ENCODE measurements at regions not wholly inside any gene's neighbourhood (a gene's known extent, or its start where the extent isn't known, plus 50 kb on each side); places are given as distances from the start of the nearest gene placed in this dataset.

GRCh38 chr14:97506626-97507025, 709.4 kb downstream of the VRK1 start:
- no peak for TF ChIP-seq POLR2A (IDR thresholded peaks at IDR 0.05)
- no peak for TF ChIP-seq POLR2AphosphoS5 (IDR thresholded peaks at IDR 0.05)
- TF ChIP-seq CTCF (IDR thresholded peaks at IDR 0.05): no peak
- WGBS: 61% methylated on average over 2 of the region's 2 CpGs
- Histone ChIP-seq H3K4me1 (replicated peaks) (no peaks in the 10 kb centered on the region), H3K4me3 (no peak overlapping the region), H3K27me3 (replicated peaks; ENCODE audit: insufficient read depth) (no peaks in the 10 kb centered on the region), H3K27ac (no peak overlapping the region), H3K36me3 (no peaks in the 10 kb centered on the region), H3K9me3 (no peaks in the 10 kb centered on the region)
- intact Hi-C loops (cut with DNase I): no loop called here
- no peak for DNase-seq (ENCODE audit: low spot score)

GRCh38 chr14:97513891-97514290, 716.7 kb downstream of the VRK1 start:
- DNase-seq (ENCODE audit: low spot score): no peak
- Histone ChIP-seq H3K36me3 (no peaks in the 10 kb centered on the region), H3K27ac (no peak overlapping the region), H3K27me3 (replicated peaks; ENCODE audit: insufficient read depth) (no peaks in the 10 kb centered on the region), H3K4me1 (replicated peaks) (no peaks in the 10 kb centered on the region), H3K9me3 (no peaks in the 10 kb centered on the region), H3K4me3 (no peak overlapping the region)
- WGBS: 85% methylated on average over 5 of the region's 5 CpGs
- intact Hi-C loops (cut with DNase I): no loop called here
- TF ChIP-seq POLR2A (IDR thresholded peaks at IDR 0.05) (no peak), POLR2AphosphoS5 (IDR thresholded peaks at IDR 0.05) (no peak), CTCF (IDR thresholded peaks at IDR 0.05) (no peak)

- no peaks in the 10 kb centered on the region for H3K36me3 ChIP-seq
- H3K9me3 ChIP-seq: no peaks in the 10 kb centered on the region
- no peaks in the 10 kb centered on the region for H3K4me1 ChIP-seq (replicated peaks)
- 71% methylated on average over 5 of the region's 5 CpGs for WGBS
- H3K4me3 ChIP-seq: no peak overlapping the region
- peaks cover 2% of the 10 kb centered on the region for H3K27me3 ChIP-seq (replicated peaks; ENCODE audit: insufficient read depth)
- H3K27ac ChIP-seq: no peak overlapping the region
- DNase-seq (ENCODE audit: low spot score): no peak
- TF ChIP-seq CTCF (IDR thresholded peaks at IDR 0.05) (no peak), POLR2AphosphoS5 (IDR thresholded peaks at IDR 0.05) (no peak), POLR2A (IDR thresholded peaks at IDR 0.05) (no peak)
- intact Hi-C loops (cut with DNase I): no loop called here
Observed at GRCh38 chr14:97517566-97518234, 720.5 kb downstream of the VRK1 start.

DNA sequence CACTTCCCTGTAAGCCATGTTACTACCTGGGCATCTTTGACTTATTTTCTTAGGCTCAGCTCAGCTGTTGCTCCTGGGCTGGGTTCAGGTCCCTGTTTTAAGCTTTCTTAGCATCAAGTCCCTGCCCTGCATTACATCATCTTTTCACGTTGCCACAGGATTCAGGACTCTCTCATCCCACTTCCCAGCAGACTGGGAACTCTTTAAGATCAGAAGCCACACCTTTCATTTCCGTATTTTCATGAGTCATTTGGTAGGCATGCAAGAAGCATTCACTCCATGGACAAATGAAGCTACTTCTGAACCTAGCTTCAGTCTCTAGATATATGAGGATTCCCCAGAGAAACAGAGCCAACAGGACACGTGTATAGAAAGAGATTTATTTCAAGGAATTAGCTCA, 726.8 kb downstream of the VRK1 start:
- Histone ChIP-seq H3K27me3 (replicated peaks; ENCODE audit: insufficient read depth) (peaks cover 2% of the 10 kb centered on the region), H3K27ac (no peak overlapping the region), H3K36me3 (no peaks in the 10 kb centered on the region), H3K4me3 (no peak overlapping the region), H3K9me3 (no peaks in the 10 kb centered on the region), H3K4me1 (replicated peaks) (no peaks in the 10 kb centered on the region)
- 50% methylated on average over 3 of the region's 3 CpGs for WGBS
- TF ChIP-seq CTCF (IDR thresholded peaks at IDR 0.05): no peak
- no peak for TF ChIP-seq POLR2A (IDR thresholded peaks at IDR 0.05)
- intact Hi-C loops (cut with DNase I): no loop called here
- no peak for DNase-seq (ENCODE audit: low spot score)

DNA sequence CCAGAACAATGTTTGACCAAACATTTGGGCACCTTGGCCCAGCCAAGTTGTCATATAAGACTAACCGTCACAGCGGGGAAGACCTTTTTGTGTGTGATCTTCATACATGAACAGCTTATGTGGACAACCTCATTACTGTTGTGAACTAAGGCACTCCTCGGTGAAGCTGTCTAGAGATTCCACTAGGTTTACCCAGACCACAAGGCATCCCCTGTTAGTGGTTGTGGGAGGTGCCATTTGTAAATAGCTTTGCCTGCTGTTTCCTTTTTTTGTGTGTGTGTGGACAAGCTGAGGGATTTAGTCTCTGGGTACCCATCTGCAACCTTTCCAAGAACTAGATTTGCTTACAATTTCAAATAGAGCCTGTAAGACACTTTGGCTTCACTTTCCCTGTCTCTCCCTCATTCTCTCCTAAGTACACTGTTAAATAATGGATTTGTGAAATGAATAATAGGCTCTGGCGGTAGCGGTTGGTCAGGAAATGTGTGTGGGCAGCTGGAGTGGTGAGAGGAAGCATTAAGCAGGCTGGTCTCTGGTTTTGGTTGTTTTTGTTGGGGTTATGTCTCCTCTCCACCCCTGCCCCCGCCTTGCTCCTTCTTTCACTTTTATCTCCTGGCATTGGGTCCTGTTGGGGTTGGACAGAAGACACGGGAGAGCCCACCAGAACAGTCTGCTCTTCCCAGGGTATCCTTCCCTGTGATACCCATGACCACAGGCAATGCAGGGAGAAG, 727.6 kb downstream of the VRK1 start:
- H3K4me1 ChIP-seq (replicated peaks): no peaks in the 10 kb centered on the region

More for the DNA sequence above, 727.6 kb downstream of the VRK1 start:
- Histone ChIP-seq H3K4me3 (no peak overlapping the region), H3K27me3 (replicated peaks; ENCODE audit: insufficient read depth) (peaks cover 2% of the 10 kb centered on the region), H3K36me3 (no peaks in the 10 kb centered on the region), H3K27ac (no peak overlapping the region), H3K9me3 (no peaks in the 10 kb centered on the region)
- 66% methylated on average over 7 of the region's 7 CpGs for WGBS
- intact Hi-C loops (cut with DNase I): no loop called here
- TF ChIP-seq CTCF (IDR thresholded peaks at IDR 0.05): no peak
- no peak for DNase-seq (ENCODE audit: low spot score)

Measured in prostate gland (tissue), 2 donors.